DND-41 (cell line): ENCODE measurements at regions not wholly inside any gene's neighbourhood (a gene's known extent, or its start where the extent isn't known, plus 50 kb on each side); places are given as distances from the start of the nearest gene placed in this dataset.
"Not testable (repeated sequence)": the region's sequence is repeated elsewhere in the genome, so short reads cannot be mapped to it uniquely, and the experiment has no call there.

Experiments
- CTCF ChIP-seq: IDR thresholded peaks from 2 replicates; pipeline ENCODE4 v1.5.1; 2012; ENCODE audit warnings: borderline replicate concordance, low read length, moderate library complexity, mild to moderate bottlenecking; ENCODE audit not compliant: poor library complexity, severe bottlenecking; ENCODE audit errors: extremely low read depth
- EZH2 ChIP-seq: IDR thresholded peaks from 3 replicates; pipeline ENCODE4 v1.6.1; 2012; ENCODE audit warnings: borderline replicate concordance, low read depth, mild to moderate bottlenecking, moderate library complexity, low read length, inconsistent platforms; ENCODE audit not compliant: severe bottlenecking

- not testable (repeated sequence) for TF ChIP-seq CTCF, EZH2
Observed at GRCh38 chr1:81250825-81251224, 549.9 kb upstream of the ADGRL2 start.
